Spinal cord (tissue), 9 donors: ENCODE measurements at regions not wholly inside any gene's neighbourhood (a gene's known extent, or its start where the extent isn't known, plus 50 kb on each side); places are given as distances from the start of the nearest gene placed in this dataset.

Source experiments
- DNase-seq, 6 donors: peaks; one replicate each; pipeline versions ENCODE4 v3.0.0 to v3.0.0-alpha.2; 2013 to 2015; ENCODE audit warnings: low spot score in 6 of 6, low read depth in 4 of 6
- H3K27ac ChIP-seq: one replicate; pipeline ENCODE4 v1.5.1; 2013; ENCODE audit warnings: low read depth, low read length, control low read depth
- H3K27me3 ChIP-seq: one replicate; pipeline ENCODE4 v1.6.1; 2013; ENCODE audit warnings: low read length; ENCODE audit not compliant: control insufficient read depth, insufficient read depth
- H3K36me3 ChIP-seq: one replicate; pipeline ENCODE4 v1.6.1; 2013; ENCODE audit warnings: low read length; ENCODE audit not compliant: control insufficient read depth, insufficient read depth
- H3K4me1 ChIP-seq: one replicate; pipeline ENCODE4 v1.6.1; 2013; ENCODE audit warnings: low read length; ENCODE audit not compliant: control insufficient read depth, insufficient read depth
- H3K4me3 ChIP-seq: one replicate; pipeline ENCODE4 v1.5.1; 2013; ENCODE audit warnings: low read depth, low read length, control low read depth
- H3K9me3 ChIP-seq: one replicate; pipeline ENCODE4 v1.6.1; 2013; ENCODE audit warnings: low read length; ENCODE audit not compliant: control insufficient read depth, insufficient read depth
- WGBS: methylation state at CpG from one replicate; pipeline ENCODE4 v1.1.5; 2013; ENCODE audit warnings: missing lambda C conversion rate; ENCODE audit not compliant: insufficient coverage; 5-methylcytosine and 5-hydroxymethylcytosine counted together
- donor health status: healthy.

DNA sequence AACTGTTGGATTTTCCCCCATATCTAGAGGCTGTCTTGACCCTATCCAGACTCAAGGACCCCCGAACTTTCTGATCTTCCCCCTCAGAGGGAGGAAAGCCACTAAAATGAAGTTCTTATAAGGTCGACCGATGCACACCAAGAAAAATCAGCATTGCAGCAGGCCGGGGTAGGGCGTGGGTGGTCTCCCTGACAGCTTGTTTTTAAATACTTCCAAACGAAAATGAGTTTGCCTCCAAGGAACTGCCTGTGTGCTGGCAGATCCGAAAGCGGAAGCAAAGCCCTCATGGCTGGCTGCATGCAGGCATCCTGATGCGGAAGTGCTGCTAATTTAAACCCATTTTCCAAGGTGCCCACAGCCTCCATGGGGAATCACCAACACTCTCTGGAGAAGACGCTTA, 374.3 kb upstream of the XYLT1 start:
- WGBS: 82% methylated on average over 10 of the region's 10 CpGs
- no peak overlapping the region for H3K27ac ChIP-seq
- DNase-seq: peak in 1 of 6 donors; percentile 43
- H3K36me3 ChIP-seq: no peaks in the 10 kb centered on the region
- no peaks in the 10 kb centered on the region for H3K9me3 ChIP-seq
- H3K4me1 ChIP-seq: no peaks in the 10 kb centered on the region
- H3K4me3 ChIP-seq: no peak overlapping the region
- H3K27me3 ChIP-seq: no peaks in the 10 kb centered on the region

DNA sequence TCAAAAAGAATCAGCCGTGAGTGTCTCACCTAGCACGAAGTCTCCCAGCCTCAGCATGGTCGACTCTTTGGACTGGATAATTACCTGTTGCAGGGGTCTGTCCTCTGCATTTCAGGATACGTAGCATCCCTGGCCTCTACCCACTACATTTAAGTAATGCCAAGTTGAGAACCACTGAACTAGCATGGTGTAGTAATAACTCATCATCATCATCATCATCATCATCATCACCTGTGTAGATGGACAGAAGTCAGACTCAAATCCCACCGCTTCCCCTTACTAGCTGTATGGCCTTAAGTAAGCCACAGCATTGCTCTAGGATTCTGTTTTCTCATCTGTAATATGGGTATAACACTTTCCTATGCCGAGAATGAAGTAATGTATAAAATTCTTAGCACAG, 373.1 kb upstream of the XYLT1 start:
- no peaks in the 10 kb centered on the region for H3K36me3 ChIP-seq

DNA sequence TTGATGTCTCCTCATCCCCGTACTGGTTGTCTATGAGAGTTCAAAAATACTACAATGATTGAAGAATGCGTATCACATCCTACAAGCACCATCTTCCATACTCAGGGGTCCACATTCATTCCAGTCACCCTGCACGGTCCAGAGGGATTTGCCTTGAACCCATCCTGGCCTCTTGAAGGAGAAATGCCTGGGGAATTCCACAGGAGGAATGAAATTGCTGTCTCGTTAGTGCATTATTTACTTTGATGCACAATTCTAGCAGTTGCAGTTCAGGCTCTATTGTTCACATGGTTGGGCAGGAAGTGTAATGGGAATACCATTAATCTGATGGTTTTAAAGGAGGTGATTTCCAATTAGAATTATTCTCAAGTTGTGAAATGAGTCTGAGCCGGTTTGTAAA, 369.1 kb upstream of the XYLT1 start:
- Histone ChIP-seq H3K36me3 (no peaks in the 10 kb centered on the region), H3K9me3 (no peaks in the 10 kb centered on the region), H3K27ac (no peak overlapping the region), H3K4me1 (peaks cover 7% of the 10 kb centered on the region), H3K27me3 (no peaks in the 10 kb centered on the region), H3K4me3 (no peak overlapping the region)
- DNase-seq: peak in 1 of 6 donors; percentile 58
- 52% methylated on average over 2 of the region's 5 CpGs for WGBS

More for the DNA sequence above, 373.1 kb upstream of the XYLT1 start:
- peaks cover 7% of the 10 kb centered on the region for H3K4me1 ChIP-seq
- DNase-seq: no peak
- H3K27me3 ChIP-seq: no peaks in the 10 kb centered on the region
- WGBS: 89% methylated on average over 4 of the region's 6 CpGs
- H3K27ac ChIP-seq: no peak overlapping the region
- no peaks in the 10 kb centered on the region for H3K9me3 ChIP-seq
- H3K4me3 ChIP-seq: no peak overlapping the region

DNA sequence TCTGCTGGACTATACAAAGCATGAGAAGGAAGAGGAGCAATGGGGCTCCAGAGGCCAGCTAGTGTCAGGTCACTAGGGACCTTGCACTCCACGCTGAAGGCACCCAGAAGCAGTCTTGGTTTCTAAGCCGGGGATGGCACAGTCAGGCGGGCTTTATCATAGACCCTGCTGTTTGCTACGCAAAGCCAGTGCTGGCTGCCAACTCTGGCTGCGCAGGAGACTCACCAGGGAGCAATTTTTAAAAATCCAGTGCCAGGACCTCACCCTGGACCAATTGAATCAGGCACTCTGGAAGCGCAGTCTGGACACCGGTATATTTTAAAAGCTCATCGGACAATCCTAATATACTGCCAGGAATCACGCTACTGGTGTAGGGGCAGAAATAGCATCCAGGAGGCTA, 368.5 kb upstream of the XYLT1 start:
- Histone ChIP-seq H3K9me3 (no peaks in the 10 kb centered on the region), H3K4me3 (no peak overlapping the region), H3K4me1 (peaks cover 7% of the 10 kb centered on the region), H3K27ac (no peak overlapping the region), H3K27me3 (no peaks in the 10 kb centered on the region), H3K36me3 (no peaks in the 10 kb centered on the region)
- peak in 2 of 6 donors; percentile 23 to 55 for DNase-seq
- 47% methylated on average over 5 of the region's 9 CpGs for WGBS

DNA sequence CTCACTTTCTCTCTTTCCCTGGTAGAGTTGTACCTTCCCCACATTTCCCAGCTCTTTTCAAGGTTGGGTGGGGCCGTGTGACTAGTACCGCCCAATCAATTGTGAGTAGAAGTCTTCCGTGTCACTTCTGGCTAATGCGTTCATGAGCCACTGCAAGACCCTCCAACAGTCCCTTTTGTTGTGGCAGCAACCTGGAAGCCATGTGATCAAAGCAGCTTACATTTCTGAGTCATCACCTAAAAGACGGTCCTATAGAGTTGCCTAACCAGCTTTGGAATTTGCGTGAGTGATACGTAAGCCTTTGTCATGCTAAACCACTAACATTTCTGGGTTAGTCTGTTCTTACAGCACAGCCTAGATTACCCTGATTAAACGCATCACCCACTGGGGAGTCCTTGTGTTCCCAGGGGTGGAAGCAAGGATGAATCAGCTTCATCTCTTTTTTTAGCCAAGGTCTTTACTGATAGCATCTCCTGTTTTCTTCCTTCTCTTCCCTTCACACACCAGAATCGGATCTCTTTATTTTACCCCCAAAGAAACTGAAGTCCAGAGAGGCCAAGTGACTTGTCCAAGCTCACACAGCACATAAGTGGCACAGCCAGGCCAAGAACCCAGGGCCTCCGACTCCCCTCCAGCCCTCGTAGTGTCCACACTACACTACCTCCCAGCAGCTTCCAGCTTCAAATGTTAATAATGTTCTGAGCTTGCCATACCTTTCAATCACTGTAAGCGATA, 366.3 kb upstream of the XYLT1 start:
- Histone ChIP-seq H3K4me1 (peaks cover 7% of the 10 kb centered on the region), H3K9me3 (no peaks in the 10 kb centered on the region), H3K36me3 (no peaks in the 10 kb centered on the region), H3K4me3 (no peak overlapping the region), H3K27me3 (no peaks in the 10 kb centered on the region), H3K27ac (no peak overlapping the region)
- WGBS: 57% methylated on average over 11 of the region's 12 CpGs
- DNase-seq: no peak

DNA sequence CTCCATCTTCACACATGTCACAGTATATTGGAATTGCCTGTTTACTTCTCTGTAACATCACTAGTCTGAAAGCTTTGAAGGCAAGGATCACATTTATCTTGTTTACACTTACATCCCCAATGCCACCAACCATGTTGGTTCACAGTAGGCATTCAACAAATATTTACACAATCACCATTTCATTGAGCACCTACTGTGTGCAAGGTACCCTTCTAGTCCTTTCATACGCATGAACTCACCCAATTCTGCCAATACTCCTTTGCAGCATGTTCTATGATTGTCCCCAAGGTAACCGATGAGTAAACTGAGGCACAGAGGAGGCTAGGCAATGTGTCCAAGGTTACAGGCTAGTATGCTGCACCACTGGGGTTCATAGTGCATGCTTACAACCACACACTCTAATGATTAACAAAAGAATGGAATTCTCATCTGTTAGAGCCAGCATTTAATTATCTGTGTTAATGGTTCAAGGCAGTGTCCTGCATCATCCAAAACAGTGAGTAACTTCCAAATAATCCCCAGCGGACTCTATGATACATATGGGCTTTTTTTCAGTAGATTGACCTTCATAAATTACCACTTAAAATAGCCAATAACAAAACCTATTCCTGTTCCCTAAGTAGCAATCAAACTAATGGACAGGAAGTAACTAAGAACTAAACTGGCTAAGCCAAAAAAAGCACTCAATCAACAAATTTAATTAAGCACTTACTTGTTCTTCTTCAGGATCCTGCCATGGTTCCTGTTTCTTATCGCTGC, 364.5 kb upstream of the XYLT1 start:
- Histone ChIP-seq H3K4me1 (peaks cover 7% of the 10 kb centered on the region), H3K27me3 (no peaks in the 10 kb centered on the region), H3K4me3 (no peak overlapping the region), H3K27ac (no peak overlapping the region), H3K36me3 (no peaks in the 10 kb centered on the region), H3K9me3 (no peaks in the 10 kb centered on the region)
- DNase-seq: peak in 1 of 6 donors; percentile 74
- WGBS: 73% methylated on average over 1 of the region's 4 CpGs

DNA sequence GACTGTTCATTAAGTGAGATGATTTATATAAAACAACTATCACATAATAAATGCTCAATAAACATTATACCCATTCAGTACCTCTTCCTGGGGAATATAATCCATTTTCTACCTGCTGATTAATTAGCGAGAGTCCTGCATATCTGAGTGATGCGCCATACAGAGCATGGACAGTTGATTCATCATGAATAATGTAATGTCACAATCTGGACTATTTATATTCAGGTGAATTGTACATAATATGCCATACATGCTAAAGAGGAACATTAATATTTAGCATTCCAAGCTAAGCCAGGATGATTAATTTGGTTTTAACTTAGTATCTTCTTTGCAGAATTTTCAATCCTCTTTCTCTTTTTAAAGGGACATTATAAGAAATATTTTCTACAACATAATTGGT, 362.0 kb upstream of the XYLT1 start:
- H3K36me3 ChIP-seq: no peaks in the 10 kb centered on the region
- WGBS: no CpG with 5 or more reads among the region's 2 CpGs
- H3K27ac ChIP-seq: no peak overlapping the region
- no peaks in the 10 kb centered on the region for H3K27me3 ChIP-seq
- no peaks in the 10 kb centered on the region for H3K9me3 ChIP-seq
- H3K4me1 ChIP-seq: no peaks in the 10 kb centered on the region
- no peak for DNase-seq
- no peak overlapping the region for H3K4me3 ChIP-seq

DNA sequence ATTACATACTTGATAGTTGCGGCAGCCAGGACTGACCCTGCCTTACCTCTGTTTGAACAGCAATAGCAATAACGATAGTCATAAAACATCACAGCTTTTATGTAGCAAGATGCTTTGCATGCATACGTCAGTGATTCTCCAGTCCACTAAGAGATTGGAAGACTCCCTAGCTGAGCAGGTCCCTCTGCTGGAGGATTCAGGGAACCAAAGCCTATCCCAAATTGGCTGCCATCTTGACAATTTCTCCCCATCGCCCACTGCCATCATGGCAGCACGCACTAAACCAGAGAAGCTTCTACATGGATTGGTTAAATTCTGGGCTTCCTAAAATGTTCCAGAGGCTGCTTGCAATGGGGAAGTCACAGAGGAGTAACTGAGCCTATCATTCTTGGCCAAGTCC, 360.6 kb upstream of the XYLT1 start:
- no peak for DNase-seq
- H3K9me3 ChIP-seq: no peaks in the 10 kb centered on the region
- no peaks in the 10 kb centered on the region for H3K27me3 ChIP-seq
- no peak overlapping the region for H3K27ac ChIP-seq
- H3K36me3 ChIP-seq: no peaks in the 10 kb centered on the region
- 80% methylated on average over 5 of the region's 5 CpGs for WGBS
- H3K4me3 ChIP-seq: no peak overlapping the region
- no peaks in the 10 kb centered on the region for H3K4me1 ChIP-seq

GRCh38 chr16:17830651-17831050, 359.9 kb upstream of the XYLT1 start:
- 82% methylated on average over 2 of the region's 2 CpGs for WGBS
- Histone ChIP-seq H3K9me3 (no peaks in the 10 kb centered on the region), H3K4me3 (no peak overlapping the region), H3K36me3 (no peaks in the 10 kb centered on the region), H3K4me1 (no peaks in the 10 kb centered on the region), H3K27me3 (no peaks in the 10 kb centered on the region), H3K27ac (no peak overlapping the region)
- DNase-seq: no peak

GRCh38 chr16:17829811-17830210, 359.1 kb upstream of the XYLT1 start:
- WGBS: no CpG with 5 or more reads among the region's 3 CpGs
- Histone ChIP-seq H3K9me3 (no peaks in the 10 kb centered on the region), H3K4me1 (no peaks in the 10 kb centered on the region), H3K27me3 (no peaks in the 10 kb centered on the region), H3K27ac (no peak overlapping the region), H3K4me3 (no peak overlapping the region), H3K36me3 (no peaks in the 10 kb centered on the region)
- DNase-seq: no peak
